HG03558 (cell line): ENCODE measurements at regions not wholly inside any gene's neighbourhood (a gene's known extent, or its start where the extent isn't known, plus 50 kb on each side); places are given as distances from the start of the nearest gene placed in this dataset.
"Not testable (repeated sequence)": the region's sequence is repeated elsewhere in the genome, so short reads cannot be mapped to it uniquely, and the experiment has no call there.

Source experiments
- ATAC-seq: cut with Tn5 transposase; IDR thresholded peaks from one replicate; pipeline ENCODE4 v1.9.1; 2021; ENCODE audit warnings: moderate number of reproducible peaks; ENCODE audit not compliant: unreplicated experiment; ENCODE audit errors: extremely low read depth

DNA sequence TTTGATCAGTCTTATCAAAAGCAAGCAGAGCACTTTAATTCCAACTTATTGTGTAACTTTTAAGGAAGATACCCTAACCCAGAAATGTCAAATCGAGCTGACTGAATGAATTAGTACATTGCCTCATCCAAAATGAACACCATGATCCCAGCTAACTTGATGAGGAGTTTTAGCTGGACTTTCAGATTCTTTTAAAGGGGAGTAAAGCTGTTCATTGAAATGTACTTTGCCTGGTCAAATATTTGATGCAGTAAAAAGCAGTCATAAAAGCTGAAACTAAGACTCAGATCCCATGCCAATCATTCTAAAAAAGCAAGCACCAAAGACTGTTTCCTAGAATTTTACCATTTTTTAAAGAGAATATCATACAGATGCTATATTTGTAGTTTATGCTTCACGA, 114.1 kb downstream of the FSCB start:
- no peak for ATAC-seq

DNA sequence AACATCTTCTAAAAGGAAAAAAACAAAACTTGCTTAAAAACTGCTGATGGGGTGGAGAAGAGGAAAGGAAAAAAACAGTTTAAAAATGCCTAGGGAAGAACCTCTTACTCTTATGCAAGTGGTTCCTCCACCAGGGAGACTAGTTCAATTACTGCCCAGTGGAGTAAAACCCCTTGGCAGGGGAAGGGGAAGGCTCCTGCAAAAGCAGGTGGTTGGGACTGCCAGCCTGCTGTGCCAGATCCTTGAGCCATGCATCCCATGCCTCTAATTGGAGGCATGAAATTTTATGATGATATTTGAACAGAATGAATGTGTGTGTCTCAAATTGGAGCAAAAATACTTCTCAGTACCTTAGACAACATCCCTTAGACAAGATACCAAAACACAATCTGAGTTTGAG, 118.8 kb downstream of the FSCB start:
- no peak for ATAC-seq

DNA sequence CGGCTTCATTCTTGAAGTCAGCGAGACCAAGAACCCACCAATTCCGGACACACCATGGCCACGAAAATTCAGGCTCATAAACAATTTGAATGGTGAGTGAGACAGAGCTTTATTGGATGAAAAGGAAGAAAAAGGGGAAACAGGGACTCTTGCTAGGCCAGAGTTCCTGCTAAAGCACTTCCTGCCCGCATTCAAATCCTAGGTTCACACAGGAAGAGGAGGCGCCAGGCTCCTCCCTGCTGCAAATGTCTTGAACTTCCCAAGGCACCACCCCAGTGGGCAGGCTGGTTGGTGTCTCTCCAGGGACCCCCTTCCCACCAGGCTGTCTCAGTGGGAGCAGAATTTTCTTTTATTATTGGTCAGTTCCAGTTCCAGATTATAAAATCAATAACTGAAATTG, 121.2 kb downstream of the FSCB start:
- no peak for ATAC-seq

DNA sequence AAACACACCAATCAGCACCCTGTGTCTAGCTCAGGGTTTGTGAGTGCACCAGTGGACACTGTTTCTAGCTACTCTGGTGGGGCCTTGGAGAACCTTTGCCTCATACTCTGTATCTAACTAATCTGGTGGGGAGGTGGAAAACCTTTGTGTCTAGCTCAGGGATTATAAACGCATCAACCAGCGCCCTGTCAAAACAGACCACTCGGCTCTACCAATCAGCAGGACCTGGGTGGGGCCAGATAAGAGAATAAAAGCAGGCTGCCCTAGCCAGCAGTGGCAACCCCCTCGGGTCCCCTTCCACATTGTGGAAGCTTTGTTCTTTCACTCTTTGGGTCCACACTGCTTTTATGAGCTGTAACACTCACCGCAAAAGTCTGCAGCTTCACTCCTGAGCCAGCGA, 121.8 kb downstream of the FSCB start:
- ATAC-seq = not testable (repeated sequence)

DNA sequence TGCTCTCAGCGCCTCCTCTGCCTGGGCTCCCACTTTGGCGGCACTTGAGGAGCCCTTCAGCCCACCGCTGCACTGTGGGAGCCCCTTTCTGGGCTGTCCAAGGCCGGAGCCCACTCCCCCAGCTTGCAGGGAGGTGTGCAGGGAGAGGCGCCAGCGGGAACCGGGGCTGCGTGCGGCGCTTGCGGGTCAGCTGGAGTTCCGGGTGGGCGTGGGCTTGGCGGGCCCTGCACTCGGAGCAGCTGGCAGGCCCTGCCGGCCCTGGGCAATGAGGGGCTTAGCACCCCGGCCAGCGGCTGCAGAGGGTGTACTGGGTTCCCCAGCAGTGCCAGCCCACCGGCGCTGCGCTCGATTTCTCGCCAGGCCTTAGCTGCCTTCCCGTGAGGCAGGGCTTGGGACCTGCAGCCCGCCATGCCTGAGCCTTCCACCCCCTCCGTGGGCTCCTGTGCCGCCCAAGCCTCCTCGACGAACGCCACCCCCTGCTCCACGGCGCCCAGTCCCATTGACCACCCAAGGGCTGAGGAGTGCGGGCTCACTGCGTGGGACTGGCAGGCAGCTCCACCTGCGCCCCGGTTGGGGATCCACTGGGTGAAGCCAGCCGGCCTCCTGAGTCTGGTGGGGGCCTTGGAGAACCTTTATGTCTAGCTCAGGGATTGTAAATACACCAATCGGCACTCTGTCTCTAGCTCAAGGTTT, 122.3 kb downstream of the FSCB start:
- not testable (repeated sequence) for ATAC-seq

DNA sequence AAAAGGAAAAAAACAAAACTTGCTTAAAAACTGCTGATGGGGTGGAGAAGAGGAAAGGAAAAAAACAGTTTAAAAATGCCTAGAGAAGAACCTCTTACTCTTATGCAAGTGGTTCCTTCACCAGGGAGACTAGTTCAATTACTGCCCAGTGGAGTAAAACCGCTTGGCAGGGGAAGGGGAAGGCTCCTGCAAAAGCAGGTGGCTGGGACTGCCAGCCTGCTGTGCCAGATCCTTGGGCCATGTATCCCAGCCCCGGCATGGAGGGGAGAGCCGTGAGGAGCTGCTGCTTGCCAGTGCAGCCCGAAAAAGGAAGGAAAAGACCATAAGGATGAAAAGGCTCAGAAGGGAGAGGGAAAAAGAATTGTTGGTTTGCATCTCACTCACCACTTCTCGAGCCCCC, 123.0 kb downstream of the FSCB start:
- no peak for ATAC-seq

DNA sequence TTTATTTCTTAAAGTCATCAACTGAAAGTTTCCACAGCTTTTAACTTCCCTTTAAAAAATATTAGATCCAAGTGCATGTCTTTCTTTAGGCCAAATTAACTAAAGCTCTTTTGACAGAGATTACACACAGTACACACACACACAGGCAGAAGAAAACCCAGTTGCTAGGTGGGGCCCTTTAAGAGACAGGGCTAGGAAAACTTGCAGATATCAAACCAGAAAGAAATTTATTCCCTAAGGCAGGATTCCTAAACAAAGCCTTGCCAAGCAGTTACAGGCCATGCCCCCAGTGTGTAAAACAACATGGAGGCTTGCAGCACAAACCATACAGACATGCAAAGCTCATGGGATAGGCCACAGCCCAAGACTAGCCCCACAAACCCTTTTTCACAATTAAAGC, 123.4 kb downstream of the FSCB start:
- ATAC-seq = no peak

DNA sequence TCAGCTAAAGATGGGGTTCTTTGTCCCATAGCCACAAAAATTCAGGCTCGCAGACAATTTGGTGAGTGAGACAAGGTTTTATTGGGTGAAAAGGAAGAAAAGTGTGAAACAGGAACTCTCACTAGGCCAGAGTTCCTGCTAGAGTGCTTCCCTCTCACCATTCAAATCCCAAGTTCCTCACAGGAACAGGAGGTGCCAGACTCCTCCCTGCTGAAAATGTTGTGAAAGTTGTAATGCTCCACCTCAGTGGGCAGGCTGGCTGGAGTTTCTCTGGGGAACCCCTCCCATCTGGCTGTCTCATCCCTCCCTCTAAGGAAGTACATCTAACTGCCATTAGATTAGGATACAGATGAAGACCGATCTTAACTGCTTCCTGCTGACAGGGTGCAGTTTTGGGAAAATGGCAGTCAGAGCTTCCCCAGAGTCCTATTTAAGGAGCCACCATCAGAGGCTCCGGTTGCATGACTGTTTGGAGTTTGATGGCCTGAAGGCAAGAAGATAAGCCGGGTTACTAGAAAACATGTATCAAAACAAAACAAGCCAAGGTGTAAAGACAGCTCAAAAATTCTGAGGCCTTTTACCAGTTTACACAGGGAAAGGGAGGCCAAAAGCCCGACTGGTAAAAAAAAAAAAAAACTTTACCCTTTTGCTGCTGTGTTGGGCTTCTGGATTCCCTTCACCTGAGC, 127.6 kb downstream of the FSCB start:
- ATAC-seq = no peak

DNA sequence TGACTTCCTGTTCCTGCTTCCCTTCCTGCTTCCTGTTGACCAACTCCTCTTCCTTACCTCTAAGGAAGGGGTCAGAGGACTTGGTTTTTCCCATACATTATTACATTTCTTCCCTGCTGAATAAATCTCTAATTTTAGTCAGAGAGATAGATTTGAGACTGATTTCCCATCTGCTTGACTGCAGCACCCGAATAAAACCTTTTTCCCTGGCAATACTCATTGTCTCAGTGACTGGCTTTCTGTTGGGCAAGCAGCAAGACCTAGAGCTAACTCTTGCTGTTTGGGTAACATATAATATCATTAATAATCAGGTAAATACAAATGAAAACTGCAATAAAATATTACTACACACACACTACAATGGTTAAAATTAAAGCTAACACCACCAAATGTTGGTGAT, 132.2 kb downstream of the FSCB start:
- no peak for ATAC-seq

DNA sequence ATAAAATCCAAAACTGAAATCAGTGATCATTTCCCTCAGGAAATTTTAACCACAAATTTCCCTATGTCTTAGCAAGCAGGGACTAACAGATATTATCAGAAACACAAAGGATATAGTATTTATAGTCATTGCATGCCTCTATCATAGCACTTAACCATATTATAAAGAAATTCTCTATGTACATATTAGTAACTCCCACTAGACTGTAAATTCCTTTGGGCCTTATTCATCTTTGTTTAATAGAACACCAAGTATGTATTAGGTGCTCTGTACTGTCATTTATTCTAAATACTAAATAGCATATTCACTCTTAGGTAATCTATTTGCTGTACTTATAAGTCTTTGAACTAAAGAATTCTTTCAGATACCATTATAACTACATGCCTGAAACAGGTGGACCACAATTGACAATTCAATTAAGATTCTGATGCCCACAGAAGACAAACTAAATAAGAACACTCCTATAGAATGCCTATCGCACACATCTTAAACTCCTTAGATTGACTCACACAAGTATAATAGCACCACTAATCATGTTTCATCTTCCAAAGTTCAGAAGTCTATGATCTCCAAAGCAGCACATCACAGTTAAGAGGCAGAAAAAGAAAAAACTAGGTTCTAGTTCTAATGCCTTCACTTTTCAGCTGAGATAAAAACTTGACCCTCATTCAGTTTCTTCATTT, 134.1 kb downstream of the FSCB start:
- ATAC-seq = no peak

DNA sequence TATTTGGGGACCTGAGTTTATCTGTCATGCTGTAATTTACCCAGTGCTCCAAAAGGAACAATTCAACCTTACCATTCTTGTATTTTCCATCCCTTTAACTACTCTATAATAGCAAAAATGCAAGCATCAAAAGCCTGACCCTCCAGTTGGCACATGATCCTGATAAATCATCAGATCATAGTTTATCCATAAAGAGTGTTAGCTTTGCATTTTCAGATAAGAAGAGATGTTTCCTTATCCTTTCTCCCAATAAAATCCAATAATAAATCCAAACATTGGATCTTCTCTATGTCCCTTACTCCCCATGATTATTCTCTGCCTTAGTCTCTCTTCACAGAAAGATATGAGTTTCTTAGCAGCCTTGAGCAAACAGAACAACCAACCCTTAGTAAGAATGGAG, 134.9 kb downstream of the FSCB start:
- no peak for ATAC-seq

DNA sequence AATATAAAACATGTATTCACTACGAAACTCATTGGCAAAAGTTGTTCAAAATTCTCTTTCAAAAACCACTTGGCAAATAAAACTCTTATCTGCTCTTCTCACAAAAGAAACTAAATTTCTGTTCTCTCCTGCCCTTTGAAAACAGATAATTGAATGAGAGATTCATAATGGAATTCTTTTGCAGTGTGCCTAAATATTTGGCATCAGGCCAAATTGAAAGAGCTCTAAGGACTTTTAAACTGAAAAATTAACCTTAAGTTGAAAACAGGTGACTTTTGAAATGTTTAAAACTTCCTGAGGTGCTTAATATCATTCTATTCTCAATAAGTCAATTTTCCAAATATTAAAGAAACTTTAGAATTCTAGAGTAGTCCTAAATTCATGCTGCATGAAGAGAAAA, 136.4 kb downstream of the FSCB start:
- no peak for ATAC-seq

DNA sequence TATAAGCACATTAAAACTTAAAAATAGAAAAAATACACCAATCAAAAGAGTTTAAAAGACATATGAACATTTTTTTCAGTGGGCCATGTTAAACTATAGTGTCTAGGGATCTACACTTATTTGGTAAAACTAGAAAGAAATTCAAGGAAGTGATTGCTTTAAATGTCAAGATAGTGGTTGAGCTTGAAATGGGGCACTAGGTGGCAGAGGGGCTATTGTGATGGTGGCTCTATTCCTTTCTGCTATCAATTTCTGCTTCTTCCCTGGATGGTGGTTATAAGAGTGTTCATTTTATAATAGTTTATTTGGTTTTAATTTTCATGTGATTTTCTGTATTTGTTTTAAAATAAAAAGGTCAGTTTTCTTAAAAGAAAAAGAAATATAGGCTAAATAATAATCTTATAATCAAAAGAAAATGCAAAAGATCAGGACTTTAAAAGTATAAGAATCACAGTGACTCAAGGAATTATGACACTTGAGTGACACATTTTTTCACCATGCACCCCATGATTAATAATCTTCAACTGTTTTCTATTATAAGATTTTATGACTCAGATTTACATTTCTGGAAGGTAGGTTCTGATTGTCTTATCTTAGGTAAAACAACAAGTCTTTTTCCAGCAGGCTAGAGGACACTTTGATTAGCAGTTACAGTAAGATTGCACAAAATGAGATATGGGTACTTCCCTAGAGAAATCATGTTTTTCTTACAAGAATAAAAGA, 137.5 kb downstream of the FSCB start:
- ATAC-seq = no peak

DNA sequence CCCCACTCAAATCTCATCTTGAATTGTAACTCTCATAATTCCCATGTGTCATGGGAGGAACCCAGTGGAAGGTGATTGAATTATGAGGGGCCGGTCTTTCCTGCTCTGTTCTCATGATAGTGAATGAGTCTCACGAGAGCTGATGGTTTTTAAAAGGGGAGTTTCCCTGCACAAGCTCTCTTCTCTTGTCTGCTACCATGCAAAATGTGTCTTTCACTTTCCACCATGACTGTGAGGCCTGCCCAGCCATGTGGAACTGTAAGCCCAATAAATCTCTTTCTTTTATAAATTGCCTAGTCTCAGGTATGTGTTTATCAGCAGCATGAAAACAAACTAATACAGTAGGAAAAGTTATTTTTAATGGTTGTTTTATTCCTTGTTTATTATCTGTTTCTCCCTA, 146.0 kb downstream of the FSCB start:
- no peak for ATAC-seq

DNA sequence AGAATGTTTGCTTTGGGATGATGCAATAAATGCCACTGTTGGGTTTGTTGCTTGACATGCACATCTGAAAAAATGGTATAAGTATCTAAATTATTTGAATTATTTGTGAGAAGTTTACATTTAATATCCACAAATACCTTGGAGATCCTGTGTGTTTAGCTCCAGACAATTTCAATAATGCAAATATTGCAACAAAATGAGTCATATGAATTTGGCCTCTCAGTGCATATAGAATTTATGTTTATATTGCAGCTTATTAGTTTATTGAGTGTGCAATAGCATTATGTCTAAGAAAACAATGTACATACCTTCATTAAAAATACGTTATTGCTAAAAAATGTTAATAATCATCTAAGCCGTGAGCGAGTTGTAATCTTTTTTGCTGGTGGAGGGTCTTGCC, 153.3 kb downstream of the FSCB start:
- no peak for ATAC-seq

DNA sequence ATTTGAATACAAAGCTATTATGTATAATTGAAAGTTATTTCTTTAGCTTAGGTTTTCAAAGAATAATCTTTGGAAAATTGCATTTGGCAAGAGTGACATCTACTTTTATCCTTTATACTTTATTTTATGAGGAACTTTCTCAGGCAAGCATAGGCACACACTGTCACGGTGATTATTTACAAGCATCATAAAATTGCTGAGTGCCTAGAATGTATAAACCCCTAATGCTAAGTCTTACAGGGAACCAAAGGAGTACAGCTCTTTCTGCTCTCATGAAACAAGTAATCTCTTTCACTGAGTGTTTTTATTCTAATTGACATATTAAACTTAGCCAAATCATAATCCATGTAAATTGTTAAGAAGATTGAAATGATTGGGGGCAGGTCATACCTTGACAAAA, 154.9 kb downstream of the FSCB start:
- ATAC-seq = no peak

DNA sequence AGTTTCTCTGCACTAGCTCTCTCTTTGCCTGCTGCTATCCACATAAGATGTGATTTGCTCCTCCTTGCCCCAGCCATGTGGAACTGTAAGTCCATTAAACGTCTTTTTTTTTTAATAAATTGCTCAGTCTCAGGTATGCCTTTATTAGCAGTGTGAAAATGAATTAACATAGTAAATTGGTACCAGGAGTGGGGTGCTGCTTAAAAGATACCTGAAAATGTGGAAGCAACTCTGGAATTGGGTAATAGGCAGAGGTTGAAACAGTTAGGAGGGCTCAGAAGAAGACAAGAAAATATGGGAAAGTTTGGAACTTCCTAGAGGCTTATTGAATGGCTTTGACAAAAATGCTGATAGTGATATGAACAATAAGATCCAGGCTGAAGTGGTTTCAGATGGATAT, 159.8 kb downstream of the FSCB start:
- ATAC-seq = no peak

DNA sequence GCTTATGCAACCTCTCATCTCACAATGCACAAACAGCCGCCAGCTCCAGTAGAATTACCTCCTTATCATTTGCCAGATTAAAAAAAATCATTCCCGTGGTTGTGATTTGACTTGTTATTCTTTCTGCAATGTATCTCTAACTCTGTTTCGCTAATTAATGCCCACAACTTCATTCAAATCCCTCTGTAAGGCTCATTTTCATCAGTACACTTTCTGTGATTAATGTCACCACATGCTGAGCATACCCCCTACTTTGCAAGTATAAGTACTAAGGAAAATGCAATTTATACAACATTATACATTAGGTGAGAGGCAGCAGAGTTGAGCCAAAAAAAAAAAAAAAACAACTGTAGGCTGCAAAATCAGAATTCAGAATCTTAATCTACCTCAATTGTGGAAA, 166.0 kb downstream of the FSCB start:
- no peak for ATAC-seq

DNA sequence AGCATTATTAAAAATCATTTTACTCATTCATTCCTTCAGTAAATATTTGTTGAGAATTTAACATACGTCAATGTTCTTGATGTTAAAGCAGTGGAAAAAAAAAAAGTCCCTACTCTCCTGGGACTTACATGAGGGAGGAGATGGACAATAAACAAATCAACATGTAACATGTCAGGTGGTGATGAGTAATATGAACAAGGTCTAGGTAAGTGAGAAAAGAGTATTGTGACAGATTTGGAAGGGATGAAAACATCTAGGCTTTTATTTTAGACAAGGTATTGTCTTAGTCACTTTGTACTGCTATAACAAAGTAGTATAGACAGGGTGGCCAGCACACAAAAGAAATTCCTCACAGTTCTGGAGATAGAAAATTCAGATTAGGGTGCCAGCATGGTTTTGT, 167.2 kb downstream of the FSCB start:
- ATAC-seq = no peak

DNA sequence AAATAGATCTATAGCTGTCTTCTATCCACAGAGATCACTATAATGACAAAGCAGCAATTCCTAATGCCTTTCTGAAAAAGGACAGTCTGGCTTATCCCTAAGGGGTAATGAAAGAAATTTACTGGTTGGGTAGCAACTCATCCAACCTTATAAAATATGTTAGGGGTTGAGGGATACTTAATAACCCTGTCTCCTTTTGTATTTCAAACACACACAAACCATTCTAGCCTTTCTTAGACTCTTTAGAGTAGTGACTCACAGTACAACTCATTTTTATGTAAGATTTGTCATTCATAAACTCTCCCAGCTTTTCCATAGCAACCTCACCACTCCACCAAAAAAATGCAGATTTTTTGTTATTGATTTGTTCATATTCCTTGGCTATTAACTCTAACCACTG, 167.9 kb downstream of the FSCB start:
- no peak for ATAC-seq

DNA sequence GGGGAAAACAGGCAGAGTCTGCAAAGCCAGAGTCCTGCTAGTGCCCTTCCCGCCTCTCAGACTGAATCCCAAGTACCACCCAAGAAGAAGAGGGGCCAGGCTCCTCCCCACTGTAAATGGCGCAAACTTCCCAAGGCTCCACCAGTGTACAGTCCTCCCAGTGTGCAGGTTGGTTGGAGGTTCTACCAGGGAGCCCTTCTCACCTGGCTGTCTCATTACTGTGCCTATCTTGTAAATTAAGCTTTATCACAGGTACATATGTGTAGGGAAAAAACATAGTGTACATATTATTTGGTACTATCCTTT, 189.7 kb downstream of the FSCB start:
- no peak for ATAC-seq
